ENCODE measurements at regions not wholly inside any gene's neighbourhood (a gene's known extent, or its start where the extent isn't known, plus 50 kb on each side); places are given as distances from the start of the nearest gene placed in this dataset.

- no peak for DNase-seq (ENCODE audit: low spot score)
These were observed 964.3 kb upstream of the TENM3 start for GRCh38 chr4:181278941-181279340.

DNA sequence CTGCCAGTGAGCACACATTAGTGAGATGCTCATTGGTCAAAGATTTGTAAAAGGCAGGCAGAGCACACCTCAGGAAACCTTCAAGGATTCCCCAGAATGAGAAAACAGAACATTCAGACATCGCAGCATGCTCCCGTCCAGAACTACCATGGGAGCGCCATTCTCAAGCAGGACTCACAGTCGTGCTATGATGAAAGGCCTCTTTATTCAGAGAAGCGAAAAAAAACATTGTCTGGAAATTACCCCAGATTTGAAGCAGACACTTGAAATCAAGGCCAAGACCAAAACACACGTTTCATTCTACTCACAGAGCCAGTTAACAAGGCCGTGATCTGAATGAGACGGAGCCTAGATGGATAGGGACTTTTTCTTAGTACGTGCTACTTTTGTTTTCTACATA is 961.8 kb upstream of the TENM3 start:
- DNase-seq (ENCODE audit: low spot score) = no peak

GRCh38 chr4:181289198-181289597 is 954.0 kb upstream of the TENM3 start:
- no peak for DNase-seq (ENCODE audit: low spot score)

DNA sequence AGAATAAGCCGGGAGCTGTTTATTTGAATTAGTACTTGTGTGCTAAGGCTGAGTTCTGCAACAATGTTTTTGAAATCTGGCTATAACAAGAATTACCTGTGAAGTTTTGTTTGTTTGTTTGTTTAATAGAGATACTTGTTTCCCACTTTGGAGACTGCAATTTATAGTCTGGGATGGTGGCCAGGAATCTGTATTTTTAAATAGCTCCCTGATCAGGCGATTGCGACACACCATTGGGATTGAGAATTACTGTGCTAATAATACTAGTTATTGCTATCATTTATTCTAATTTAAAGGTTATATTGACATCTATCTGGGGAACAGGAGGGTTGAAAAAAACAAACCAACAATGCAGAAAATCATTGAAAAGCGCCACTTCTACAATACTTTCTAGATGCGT is 951.6 kb upstream of the TENM3 start:
- DNase-seq (ENCODE audit: low spot score) = no peak

- DNase-seq (ENCODE audit: low spot score) = no peak
These were observed 950.2 kb upstream of the TENM3 start for GRCh38 chr4:181293014-181293413.

DNA sequence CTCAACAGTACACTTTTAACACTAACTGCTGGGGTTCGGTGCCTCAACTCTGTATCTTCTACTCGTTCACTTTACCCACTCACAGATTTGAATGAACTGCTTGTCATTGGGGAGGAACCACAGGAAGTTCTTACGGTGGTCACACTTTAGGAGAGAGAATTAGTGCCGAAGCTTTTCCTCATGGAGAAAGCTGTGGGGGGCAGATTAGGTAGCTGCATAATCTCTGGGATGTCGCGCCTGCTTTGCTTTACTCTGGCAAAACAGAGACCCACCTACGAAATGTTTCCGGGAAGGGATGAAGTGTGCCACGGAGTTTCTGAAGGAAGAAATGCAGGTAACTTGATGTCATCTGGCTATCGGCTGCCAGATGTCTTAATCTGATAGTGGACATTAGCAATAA is 949.7 kb upstream of the TENM3 start:
- no peak for DNase-seq (ENCODE audit: low spot score)

DNA sequence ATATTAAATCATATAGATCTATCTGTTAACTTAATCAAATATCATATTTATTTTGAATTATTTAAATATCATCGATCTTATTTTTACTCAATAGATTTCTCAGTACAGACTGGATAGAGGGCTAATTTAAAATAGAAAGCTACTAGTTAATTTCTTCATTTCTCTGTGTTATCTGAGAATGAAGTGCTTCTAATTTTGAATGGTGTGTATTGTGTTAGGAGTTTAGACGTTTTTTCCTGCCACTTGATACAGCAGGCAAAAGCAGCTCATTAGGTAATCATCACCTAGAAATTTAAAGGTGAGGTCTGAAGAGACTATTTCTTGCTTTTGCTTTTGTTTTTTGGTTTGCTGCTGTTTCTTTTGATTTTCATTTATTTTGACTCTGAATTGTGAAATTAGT is 948.8 kb upstream of the TENM3 start:
- DNase-seq (ENCODE audit: low spot score) = no peak

DNA sequence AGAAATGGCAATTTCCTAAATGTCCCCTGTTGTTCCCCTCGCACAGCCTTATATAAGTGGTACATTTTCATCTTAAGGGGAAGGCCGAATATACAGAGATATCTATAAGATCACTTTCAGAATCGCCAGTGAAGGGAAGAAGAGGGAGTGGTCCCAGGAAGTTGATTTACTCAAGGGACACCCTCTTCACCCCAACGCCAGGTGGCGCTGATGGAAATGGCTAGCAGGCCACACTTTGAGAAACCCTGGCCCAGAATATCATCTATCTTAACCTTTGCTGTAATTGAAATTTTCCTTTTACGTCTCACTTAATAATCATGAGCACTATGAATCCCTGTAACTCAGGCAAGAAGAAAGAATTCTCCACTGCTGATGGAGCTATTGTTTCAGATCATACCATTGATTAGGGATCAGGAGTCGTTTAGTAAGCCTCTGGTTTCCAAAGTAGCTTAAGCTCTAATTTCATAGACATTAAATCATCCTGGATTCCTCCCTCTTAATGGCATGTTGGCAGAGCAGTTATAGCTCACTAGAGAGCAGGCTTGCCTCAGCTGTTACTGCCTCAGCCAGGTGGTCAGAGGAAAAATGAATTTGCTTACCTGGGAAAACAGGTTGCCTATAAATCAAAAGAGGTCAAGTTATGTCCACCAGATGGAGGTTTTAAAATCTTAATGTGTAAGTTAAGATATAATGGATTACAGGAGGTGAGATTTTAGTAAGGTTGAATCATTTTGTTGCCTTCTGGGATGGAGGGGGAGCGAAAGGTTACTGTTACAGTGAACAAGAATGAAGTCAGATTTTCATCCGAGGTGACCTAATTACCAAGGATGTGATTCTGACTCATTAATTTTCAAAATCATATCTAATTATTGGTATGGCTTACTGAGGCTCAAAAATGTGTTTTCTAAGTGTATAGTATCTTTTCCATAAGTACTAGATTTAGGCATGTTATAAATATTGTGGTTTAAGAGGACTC is 941.2 kb upstream of the TENM3 start:
- DNase-seq (ENCODE audit: low spot score) = peak; percentile 8

DNA sequence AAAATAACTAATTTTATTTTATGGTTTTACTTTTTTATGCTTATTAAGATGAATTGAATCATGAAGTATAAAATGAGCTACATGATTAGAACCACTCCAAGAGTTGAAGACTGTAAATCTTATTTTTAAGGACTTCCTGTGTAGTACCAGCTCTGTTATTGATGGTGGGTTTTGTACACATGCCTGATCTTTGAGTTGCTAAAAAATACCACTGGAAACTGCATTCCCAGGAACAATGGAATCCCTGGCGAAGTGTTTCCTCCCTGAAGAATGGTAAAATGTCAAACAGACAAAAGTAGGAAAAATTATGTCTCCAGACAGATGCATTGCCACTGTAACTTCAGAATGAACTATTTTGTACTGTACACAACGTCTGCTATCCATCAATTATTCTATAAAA is 935.4 kb upstream of the TENM3 start:
- no peak for DNase-seq (ENCODE audit: low spot score)

- DNase-seq (ENCODE audit: low spot score) = no peak
These were observed 934.5 kb upstream of the TENM3 start for GRCh38 chr4:181308476-181309312.

GRCh38 chr4:181312066-181312465 is 931.1 kb upstream of the TENM3 start:
- DNase-seq (ENCODE audit: low spot score) = no peak

- DNase-seq (ENCODE audit: low spot score) = no peak
These were observed 923.6 kb upstream of the TENM3 start for GRCh38 chr4:181319629-181320028.

DNA sequence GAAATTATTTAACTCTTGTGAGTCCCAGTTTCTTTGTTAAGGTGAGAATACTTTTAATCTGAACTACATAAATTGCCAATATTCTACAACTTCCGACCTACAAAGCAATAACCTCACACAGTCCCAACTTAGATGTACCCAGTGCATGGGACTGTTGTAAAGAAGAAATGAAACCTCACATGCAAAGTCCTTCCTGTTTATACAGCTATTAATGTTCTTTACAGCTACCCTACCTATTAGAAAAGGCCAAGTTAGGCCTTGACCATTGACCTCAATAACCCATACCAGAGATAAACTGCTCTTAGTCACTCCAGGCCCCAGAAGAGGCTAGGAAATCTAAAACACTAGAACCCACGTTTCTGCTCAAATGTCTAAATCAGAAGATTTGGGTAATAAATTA is 920.1 kb upstream of the TENM3 start:
- DNase-seq (ENCODE audit: low spot score) = no peak

DNA sequence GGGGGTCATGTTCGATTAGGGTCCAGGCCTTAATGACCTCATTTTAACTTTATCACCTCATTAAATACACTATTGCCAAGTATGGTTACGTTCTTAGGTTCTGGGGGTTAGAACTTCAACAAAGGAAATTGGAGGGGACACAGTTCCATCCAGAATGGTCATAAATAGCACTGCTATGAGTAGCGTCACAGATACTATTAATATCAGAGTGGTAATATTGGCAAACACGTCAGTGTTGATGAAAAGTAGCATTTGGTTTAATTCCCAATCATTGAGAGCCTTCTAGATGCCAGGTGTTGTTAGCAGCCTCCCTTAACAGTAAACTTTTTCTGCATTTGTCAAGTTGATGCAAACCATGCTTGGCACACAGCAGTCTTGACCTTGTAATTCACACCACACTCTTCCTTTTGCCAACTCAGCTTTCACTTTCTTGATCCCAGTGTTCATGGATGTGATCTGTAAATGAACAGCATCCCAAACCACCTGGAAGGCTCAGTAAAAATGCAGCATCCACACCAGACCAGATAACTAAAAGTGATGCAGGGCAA is 912.5 kb upstream of the TENM3 start:
- no peak for DNase-seq (ENCODE audit: low spot score)

- DNase-seq (ENCODE audit: low spot score) = no peak
These were observed 912.0 kb upstream of the TENM3 start for GRCh38 chr4:181331214-181331613.

GRCh38 chr4:181345931-181346330 is 897.3 kb upstream of the TENM3 start:
- DNase-seq (ENCODE audit: low spot score) = no peak

- no peak for DNase-seq (ENCODE audit: low spot score)
These were observed 892.4 kb upstream of the TENM3 start for GRCh38 chr4:181350615-181351415.

DNA sequence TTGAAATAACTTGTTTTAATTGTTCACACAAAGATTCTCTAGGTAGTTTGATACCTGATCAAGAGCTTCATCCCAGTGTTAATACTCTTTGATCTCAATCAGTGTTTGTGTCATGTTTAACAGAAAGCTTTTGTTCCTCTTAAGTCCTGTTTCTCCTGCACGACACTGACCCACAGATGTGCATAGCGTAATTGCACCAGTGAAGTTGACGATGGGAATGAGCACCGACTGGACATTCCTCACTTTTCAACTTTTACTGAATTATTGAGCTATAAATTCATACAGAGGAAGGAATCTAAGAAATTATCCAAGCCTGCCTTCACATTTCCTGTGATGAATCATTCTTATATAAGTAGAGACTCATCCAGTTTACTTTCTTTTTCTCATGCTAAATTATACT is 878.7 kb upstream of the TENM3 start:
- no peak for DNase-seq (ENCODE audit: low spot score)

DNA sequence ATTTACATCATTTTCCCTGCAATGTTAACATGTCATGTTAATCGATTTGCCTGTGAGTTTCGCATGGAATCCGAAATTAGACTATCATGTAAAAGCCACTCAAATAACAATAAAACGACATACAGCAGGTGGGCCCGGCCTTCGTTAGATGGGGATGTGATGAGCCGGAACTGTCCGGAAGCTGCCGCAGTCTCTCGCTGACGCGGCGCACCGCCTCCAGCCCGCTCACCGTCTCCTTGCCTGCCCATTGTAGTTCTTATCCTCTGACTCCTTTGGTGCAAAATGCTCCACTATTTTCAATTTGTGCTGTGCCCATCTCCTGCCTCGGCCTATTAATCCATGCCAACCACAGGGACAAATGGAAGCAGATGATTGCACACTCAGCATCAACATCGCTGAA is 877.5 kb upstream of the TENM3 start:
- no peak for DNase-seq (ENCODE audit: low spot score)

DNA sequence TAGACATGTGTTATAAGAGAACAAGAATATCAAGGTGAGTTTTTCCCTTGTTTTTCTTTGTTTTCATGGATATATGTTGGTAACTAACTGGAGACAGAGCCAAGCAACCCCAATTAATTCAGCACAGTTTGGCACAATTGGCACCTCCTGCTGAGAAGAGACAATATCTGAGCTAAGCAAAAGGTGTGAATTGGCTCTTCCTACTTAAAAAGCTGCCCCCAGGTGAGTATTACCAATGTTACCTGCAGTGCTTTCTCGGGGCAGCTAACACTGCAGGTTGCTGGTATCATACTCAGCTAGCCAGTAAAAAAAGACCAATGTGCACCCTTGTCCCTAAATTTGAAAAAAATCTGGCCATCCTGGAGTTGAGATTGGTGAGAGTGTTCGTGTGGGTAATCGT is 871.2 kb upstream of the TENM3 start:
- no peak for DNase-seq (ENCODE audit: low spot score)

GRCh38 chr4:181376058-181376457 is 867.1 kb upstream of the TENM3 start:
- no peak for DNase-seq (ENCODE audit: low spot score)

DNA sequence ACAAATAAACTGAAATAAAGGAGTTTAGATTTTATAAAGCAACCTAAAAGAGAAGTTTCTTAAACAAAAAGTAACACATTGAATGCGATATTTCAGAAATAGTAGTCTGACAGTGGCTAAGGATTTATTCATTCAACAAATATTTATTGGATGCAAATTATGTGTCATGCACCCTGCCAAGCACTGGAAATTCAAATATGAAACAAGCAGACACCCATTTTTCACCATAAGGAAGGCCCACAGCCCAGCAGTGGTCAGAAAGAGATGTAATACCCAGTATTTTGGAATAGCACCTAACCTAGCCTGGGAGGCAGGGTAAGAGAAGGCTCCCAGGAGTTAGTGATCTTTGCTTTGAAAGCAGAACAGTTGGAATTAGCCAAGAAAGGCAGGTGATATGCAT is 855.1 kb upstream of the TENM3 start:
- no peak for DNase-seq (ENCODE audit: low spot score)
